ENCODE measurements at regions not wholly inside any gene's neighbourhood (a gene's known extent, or its start where the extent isn't known, plus 50 kb on each side); places are given as distances from the start of the nearest gene placed in this dataset.
A peak's percentile ranks its signal among the peaks of the same experiment; 100 is the strongest.

GRCh38 chr5:152136321-152136720 is 211.7 kb upstream of the GLRA1 start:
- no peaks in the 10 kb centered on the region for H3K9me3 ChIP-seq (ENCODE audit: insufficient read depth, low read depth, low read length)
- no peak overlapping the region for H3K14ac ChIP-seq (ENCODE audit: low read length)
- no peak overlapping the region for H3K9ac ChIP-seq (ENCODE audit: low read length)
- H3K36me3 ChIP-seq (ENCODE audit: control insufficient read depth in 1 of 2, insufficient read depth in 2 of 2, low read length in 2 of 2), result no peaks in the 10 kb centered on the region
- no peaks in the 10 kb centered on the region for H3K79me2 ChIP-seq (ENCODE audit: control insufficient read depth, insufficient read depth, low read length, poor library complexity)
- H3K4ac ChIP-seq (ENCODE audit: low read depth, low read length), result no peak overlapping the region
- H3K18ac ChIP-seq (ENCODE audit: low read length), result no peak overlapping the region
- no peaks in the 10 kb centered on the region for H3K79me1 ChIP-seq (ENCODE audit: low read length)
- no peak overlapping the region for H3K27ac ChIP-seq (ENCODE audit: low read depth, low read length)
- H2BK120ac ChIP-seq (ENCODE audit: insufficient read depth, low read length, poor library complexity), result no peak overlapping the region
- H2AK5ac ChIP-seq (ENCODE audit: low read length), result no peak overlapping the region
- H4K8ac ChIP-seq (ENCODE audit: low read depth, low read length), result no peak overlapping the region
- no peak overlapping the region for H4K91ac ChIP-seq (ENCODE audit: low read depth, low read length)
- H3K4me2 ChIP-seq (ENCODE audit: low read length), result no peak overlapping the region
- H3K4me1 ChIP-seq (ENCODE audit: control insufficient read depth in 1 of 2, insufficient read depth in 2 of 2, low read length in 2 of 2), result no peaks in the 10 kb centered on the region
- no peak overlapping the region for H3K4me3 ChIP-seq (ENCODE audit: low read depth, low read length)
- no peak overlapping the region for H2AFZ ChIP-seq (ENCODE audit: insufficient read depth, low read length, poor library complexity)
- WGBS (ENCODE audit: extremely low coverage, insufficient coverage, insufficient read length), result no CpG with 5 or more reads among the region's 6 CpGs
- no peak overlapping the region for H4K12ac ChIP-seq (ENCODE audit: low read depth, low read length)
- DNase-seq, result no peak
- no peak overlapping the region for H2BK5ac ChIP-seq (ENCODE audit: low read depth, low read length, poor library complexity)
- no peak overlapping the region for H3K23ac ChIP-seq (ENCODE audit: low read length)
- no peak overlapping the region for H2BK12ac ChIP-seq (ENCODE audit: low read length)
- H3K27me3 ChIP-seq (ENCODE audit: insufficient read depth, low read length), result no peaks in the 10 kb centered on the region

DNA sequence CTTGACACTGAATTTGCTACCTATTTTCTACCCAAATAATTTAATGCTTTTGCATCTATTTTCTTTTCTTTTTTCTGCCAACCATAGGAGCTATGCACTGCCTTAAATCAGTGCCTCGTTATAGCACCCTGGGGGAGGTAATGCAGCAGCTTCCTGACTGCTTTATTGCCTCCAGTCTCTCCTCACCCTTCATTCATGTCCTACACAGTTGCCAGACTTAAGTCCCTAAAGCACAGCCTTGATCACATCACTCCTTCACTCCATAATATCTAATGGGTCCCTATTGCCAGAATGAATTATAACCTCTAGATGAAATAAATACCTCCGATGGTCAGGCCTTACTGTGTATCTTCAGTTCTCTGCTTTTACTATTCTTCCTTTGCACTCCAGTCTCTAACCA is 211.2 kb upstream of the GLRA1 start:
- no peak overlapping the region for H3K18ac ChIP-seq (ENCODE audit: low read length)
- H3K27ac ChIP-seq (ENCODE audit: low read depth, low read length), result no peak overlapping the region
- no peak overlapping the region for H3K14ac ChIP-seq (ENCODE audit: low read length)
- H2AK5ac ChIP-seq (ENCODE audit: low read length), result no peak overlapping the region
- H4K12ac ChIP-seq (ENCODE audit: low read depth, low read length), result no peak overlapping the region
- no peak overlapping the region for H3K4me2 ChIP-seq (ENCODE audit: low read length)
- no peak for DNase-seq
- H2BK5ac ChIP-seq (ENCODE audit: low read depth, low read length, poor library complexity), result no peak overlapping the region
- H4K8ac ChIP-seq (ENCODE audit: low read depth, low read length), result no peak overlapping the region
- H3K27me3 ChIP-seq (ENCODE audit: insufficient read depth, low read length), result no peaks in the 10 kb centered on the region
- no peaks in the 10 kb centered on the region for H3K4me1 ChIP-seq (ENCODE audit: control insufficient read depth in 1 of 2, insufficient read depth in 2 of 2, low read length in 2 of 2)
- no peaks in the 10 kb centered on the region for H3K36me3 ChIP-seq (ENCODE audit: control insufficient read depth in 1 of 2, insufficient read depth in 2 of 2, low read length in 2 of 2)
- H3K23ac ChIP-seq (ENCODE audit: low read length), result no peak overlapping the region
- H3K4ac ChIP-seq (ENCODE audit: low read depth, low read length), result no peak overlapping the region
- H3K79me1 ChIP-seq (ENCODE audit: low read length), result no peaks in the 10 kb centered on the region
- WGBS (ENCODE audit: extremely low coverage, insufficient coverage, insufficient read length), result no CpG with 5 or more reads among the region's 2 CpGs
- H3K4me3 ChIP-seq (ENCODE audit: low read depth, low read length), result no peak overlapping the region
- H2AFZ ChIP-seq (ENCODE audit: insufficient read depth, low read length, poor library complexity), result no peak overlapping the region
- no peaks in the 10 kb centered on the region for H3K79me2 ChIP-seq (ENCODE audit: control insufficient read depth, insufficient read depth, low read length, poor library complexity)
- H2BK12ac ChIP-seq (ENCODE audit: low read length), result no peak overlapping the region
- H2BK120ac ChIP-seq (ENCODE audit: insufficient read depth, low read length, poor library complexity), result no peak overlapping the region
- no peak overlapping the region for H3K9ac ChIP-seq (ENCODE audit: low read length)
- no peak overlapping the region for H4K91ac ChIP-seq (ENCODE audit: low read depth, low read length)
- H3K9me3 ChIP-seq (ENCODE audit: insufficient read depth, low read depth, low read length), result no peaks in the 10 kb centered on the region

- Histone ChIP-seq H3K4me1 (ENCODE audit: control insufficient read depth in 1 of 2, insufficient read depth in 2 of 2, low read length in 2 of 2) (no peaks in the 10 kb centered on the region), H2BK12ac (ENCODE audit: low read length) (no peak overlapping the region), H3K27me3 (ENCODE audit: insufficient read depth, low read length) (no peaks in the 10 kb centered on the region), H4K8ac (ENCODE audit: low read depth, low read length) (no peak overlapping the region), H3K79me1 (ENCODE audit: low read length) (no peaks in the 10 kb centered on the region), H4K12ac (ENCODE audit: low read depth, low read length) (no peak overlapping the region), H2BK5ac (ENCODE audit: low read depth, low read length, poor library complexity) (no peak overlapping the region), H3K4me2 (ENCODE audit: low read length) (no peak overlapping the region), H2AK5ac (ENCODE audit: low read length) (no peak overlapping the region), H3K4ac (ENCODE audit: low read depth, low read length) (no peak overlapping the region), H3K79me2 (ENCODE audit: control insufficient read depth, insufficient read depth, low read length, poor library complexity) (no peaks in the 10 kb centered on the region), H3K36me3 (ENCODE audit: control insufficient read depth in 1 of 2, insufficient read depth in 2 of 2, low read length in 2 of 2) (no peaks in the 10 kb centered on the region), H3K27ac (ENCODE audit: low read depth, low read length) (no peak overlapping the region), H3K9me3 (ENCODE audit: insufficient read depth, low read depth, low read length) (no peaks in the 10 kb centered on the region), H2BK120ac (ENCODE audit: insufficient read depth, low read length, poor library complexity) (no peak overlapping the region), H3K9ac (ENCODE audit: low read length) (no peak overlapping the region), H4K91ac (ENCODE audit: low read depth, low read length) (no peak overlapping the region), H2AFZ (ENCODE audit: insufficient read depth, low read length, poor library complexity) (no peak overlapping the region), H3K23ac (ENCODE audit: low read length) (no peak overlapping the region), H3K4me3 (ENCODE audit: low read depth, low read length) (no peak overlapping the region), H3K14ac (ENCODE audit: low read length) (no peak overlapping the region), H3K18ac (ENCODE audit: low read length) (no peak overlapping the region)
- no CpG with 5 or more reads among the region's 7 CpGs for WGBS (ENCODE audit: extremely low coverage, insufficient coverage, insufficient read length)
- DNase-seq, result no peak
These were observed 201.1 kb upstream of the GLRA1 start for GRCh38 chr5:152125661-152126205.

GRCh38 chr5:152124409-152125041 is 199.9 kb upstream of the GLRA1 start:
- Histone ChIP-seq H2BK12ac (ENCODE audit: low read length) (no peak overlapping the region), H4K8ac (ENCODE audit: low read depth, low read length) (no peak overlapping the region), H3K14ac (ENCODE audit: low read length) (no peak overlapping the region), H4K12ac (ENCODE audit: low read depth, low read length) (no peak overlapping the region), H4K91ac (ENCODE audit: low read depth, low read length) (no peak overlapping the region), H3K36me3 (ENCODE audit: control insufficient read depth in 1 of 2, insufficient read depth in 2 of 2, low read length in 2 of 2) (no peaks in the 10 kb centered on the region), H3K18ac (ENCODE audit: low read length) (no peak overlapping the region), H3K79me2 (ENCODE audit: control insufficient read depth, insufficient read depth, low read length, poor library complexity) (no peaks in the 10 kb centered on the region), H3K4me2 (ENCODE audit: low read length) (no peak overlapping the region), H3K9ac (ENCODE audit: low read length) (no peak overlapping the region), H3K4me3 (ENCODE audit: low read depth, low read length) (peak overlapping the region; percentile 39), H3K23ac (ENCODE audit: low read length) (no peak overlapping the region), H3K9me3 (ENCODE audit: insufficient read depth, low read depth, low read length) (no peaks in the 10 kb centered on the region), H3K4me1 (ENCODE audit: control insufficient read depth in 1 of 2, insufficient read depth in 2 of 2, low read length in 2 of 2) (no peaks in the 10 kb centered on the region), H3K27me3 (ENCODE audit: insufficient read depth, low read length) (no peaks in the 10 kb centered on the region), H3K27ac (ENCODE audit: low read depth, low read length) (no peak overlapping the region), H2AK5ac (ENCODE audit: low read length) (no peak overlapping the region), H2AFZ (ENCODE audit: insufficient read depth, low read length, poor library complexity) (no peak overlapping the region), H2BK5ac (ENCODE audit: low read depth, low read length, poor library complexity) (no peak overlapping the region), H3K4ac (ENCODE audit: low read depth, low read length) (no peak overlapping the region), H2BK120ac (ENCODE audit: insufficient read depth, low read length, poor library complexity) (no peak overlapping the region), H3K79me1 (ENCODE audit: low read length) (no peaks in the 10 kb centered on the region)
- WGBS (ENCODE audit: extremely low coverage, insufficient coverage, insufficient read length), result no CpG with 5 or more reads among the region's 12 CpGs
- no peak for DNase-seq

All from trophoblast cell (in vitro differentiated cells and primary cell).